ENCODE measurements at regions not wholly inside any gene's neighbourhood (a gene's known extent, or its start where the extent isn't known, plus 50 kb on each side); places are given as distances from the start of the nearest gene placed in this dataset.

- Histone ChIP-seq H3K4me1 (no peaks in the 10 kb centered on the region), H3K4me3 (no peak overlapping the region), H3K36me3 (no peaks in the 10 kb centered on the region), H3K27ac (no peak overlapping the region), H3K27me3 (no peaks in the 10 kb centered on the region), H3K9me3 (peaks cover 0 to 32% (median 17%) of the 10 kb centered on the region in 4 donors)
- no peak for TF ChIP-seq EP300 (IDR thresholded peaks at IDR 0.05)
- TF ChIP-seq POLR2A (IDR thresholded peaks at IDR 0.05): no peak
- TF ChIP-seq POLR2AphosphoS5 (IDR thresholded peaks at IDR 0.05): no peak
- no peak for TF ChIP-seq CTCF (IDR thresholded peaks at IDR 0.05)
- intact Hi-C loops (cut with DNase I; ENCODE audit: low total_unique reads): no loop called here
- WGBS, 5 donors: 90 to 96% (median 94%) methylated on average over 1 of the region's 1 CpG
- DNase-seq: no peak
These were observed 64.7 kb upstream of the ARHGAP42 start for GRCh38 chr11:100622404-100622803.

GRCh38 chr11:100624346-100624745, 62.7 kb upstream of the ARHGAP42 start:
- Histone ChIP-seq H3K27me3 (no peaks in the 10 kb centered on the region), H3K4me1 (no peaks in the 10 kb centered on the region), H3K27ac (no peak overlapping the region), H3K36me3 (no peaks in the 10 kb centered on the region), H3K4me3 (no peak overlapping the region), H3K9me3 (peaks cover 0 to 32% (median 17%) of the 10 kb centered on the region in 4 donors)
- 73 to 89% (median 79%) methylated on average over 2 of the region's 2 CpGs for whole genome bisulfite sequencing, 5 donors
- DNase-seq: no peak
- TF ChIP-seq CTCF (IDR thresholded peaks at IDR 0.05) (no peak), POLR2A (IDR thresholded peaks at IDR 0.05) (no peak), POLR2AphosphoS5 (IDR thresholded peaks at IDR 0.05) (no peak), EP300 (IDR thresholded peaks at IDR 0.05) (no peak)
- intact Hi-C loops (cut with DNase I; ENCODE audit: low total_unique reads): no loop called here

- TF ChIP-seq CTCF (IDR thresholded peaks at IDR 0.05): no peak
- no peak for TF ChIP-seq EP300 (IDR thresholded peaks at IDR 0.05)
- no peak for TF ChIP-seq POLR2AphosphoS5 (IDR thresholded peaks at IDR 0.05)
- TF ChIP-seq POLR2A (IDR thresholded peaks at IDR 0.05): no peak
- DNase-seq: no peak
- H3K27ac ChIP-seq: no peak overlapping the region
- no peak overlapping the region for H3K4me3 ChIP-seq
- H3K36me3 ChIP-seq: no peaks in the 10 kb centered on the region
- peaks cover 0 to 32% (median 17%) of the 10 kb centered on the region in 4 donors for H3K9me3 ChIP-seq
- WGBS, 5 donors: 65 to 90% (median 83%) methylated on average over 4 of the region's 4 CpGs
- no peaks in the 10 kb centered on the region for H3K4me1 ChIP-seq
- H3K27me3 ChIP-seq: no peaks in the 10 kb centered on the region
- intact Hi-C loops (cut with DNase I; ENCODE audit: low total_unique reads): no loop called here
These were observed 62.0 kb upstream of the ARHGAP42 start for GRCh38 chr11:100625041-100625440.

- TF ChIP-seq POLR2A (IDR thresholded peaks at IDR 0.05): no peak
- no peak for TF ChIP-seq EP300 (IDR thresholded peaks at IDR 0.05)
- no peak for TF ChIP-seq CTCF (IDR thresholded peaks at IDR 0.05)
- no peak for TF ChIP-seq POLR2AphosphoS5 (IDR thresholded peaks at IDR 0.05)
- WGBS, 5 donors: 63 to 75% (median 67%) methylated on average over 1 of the region's 1 CpG
- H3K27ac ChIP-seq: no peak overlapping the region
- no peaks in the 10 kb centered on the region for H3K36me3 ChIP-seq
- intact Hi-C loops (cut with DNase I; ENCODE audit: low total_unique reads): no loop called here
- no peak for DNase-seq
- peaks cover 20 to 32% (median 23%) of the 10 kb centered on the region in 4 donors for H3K4me1 ChIP-seq
- H3K4me3 ChIP-seq: no peak overlapping the region
- H3K27me3 ChIP-seq: no peaks in the 10 kb centered on the region
- no peaks in the 10 kb centered on the region for H3K9me3 ChIP-seq
These were observed 57.4 kb upstream of the ARHGAP42 start for GRCh38 chr11:100629671-100630070.

Measured in stomach (tissue), 8 donors.